ENCODE measurements at regions not wholly inside any gene's neighbourhood (a gene's known extent, or its start where the extent isn't known, plus 50 kb on each side); places are given as distances from the start of the nearest gene placed in this dataset.
"Not testable (repeated sequence)": the region's sequence is repeated elsewhere in the genome, so short reads cannot be mapped to it uniquely, and the experiment has no call there.

DNA sequence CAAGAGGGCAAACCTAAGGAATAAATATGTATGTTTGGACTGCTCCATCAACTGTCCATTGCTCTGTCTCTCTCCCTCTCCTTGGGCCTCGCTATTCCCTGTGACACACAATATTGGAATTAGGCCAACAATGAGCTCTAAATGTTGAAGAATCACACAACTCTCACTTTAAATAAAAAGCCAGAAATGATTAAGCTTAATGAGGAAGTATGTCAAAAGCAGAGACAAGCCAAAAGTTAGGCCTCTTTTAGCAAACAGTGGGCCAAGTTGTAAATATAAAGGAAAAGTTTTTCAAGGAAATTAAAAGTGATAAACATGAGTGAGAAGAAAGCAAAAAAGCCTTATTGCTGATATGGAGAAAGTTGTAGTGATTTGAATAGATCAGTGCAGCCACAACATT lies 141.0 kb downstream of the VGLL3 start:
- H3K36me3 Mint-ChIP-seq, result no peaks in the 10 kb centered on the region
- peaks cover 0 to 12% (median 4%) of the 10 kb centered on the region in 8 donors for H3K9me3 Mint-ChIP-seq
- no peaks in the 10 kb centered on the region for H3K36me3 ChIP-seq (ENCODE audit: insufficient read depth, low read length)
- no peak overlapping the region for H3K4me3 ChIP-seq (ENCODE audit: low read length in 2 of 2)
- no peaks in the 10 kb centered on the region for H3K9me3 ChIP-seq (ENCODE audit: control insufficient read depth in 1 of 2, low read length in 2 of 2)
- no peaks in the 10 kb centered on the region for H3K4me1 ChIP-seq (ENCODE audit: insufficient read depth, low read length)
- POLR2A ChIA-PET (ENCODE audit: partially characterized antibody), result no interaction called here
- no peak overlapping the region for H3K27ac ChIP-seq (ENCODE audit: low read depth, low read length)
- no peak for DNase-seq
- H3K27ac Mint-ChIP-seq, result no peak overlapping the region
- H3K4me3 Mint-ChIP-seq, result no peak overlapping the region
- CTCF ChIA-PET (ENCODE audit: partially characterized antibody), result no interaction called here
- no peaks in the 10 kb centered on the region for H3K27me3 Mint-ChIP-seq
- intact Hi-C loops (cut with micrococcal nuclease), result no loop called here
- no peaks in the 10 kb centered on the region for H3K27me3 ChIP-seq (ENCODE audit: insufficient read depth, low read length)
- no peaks in the 10 kb centered on the region for H3K4me1 Mint-ChIP-seq

DNA sequence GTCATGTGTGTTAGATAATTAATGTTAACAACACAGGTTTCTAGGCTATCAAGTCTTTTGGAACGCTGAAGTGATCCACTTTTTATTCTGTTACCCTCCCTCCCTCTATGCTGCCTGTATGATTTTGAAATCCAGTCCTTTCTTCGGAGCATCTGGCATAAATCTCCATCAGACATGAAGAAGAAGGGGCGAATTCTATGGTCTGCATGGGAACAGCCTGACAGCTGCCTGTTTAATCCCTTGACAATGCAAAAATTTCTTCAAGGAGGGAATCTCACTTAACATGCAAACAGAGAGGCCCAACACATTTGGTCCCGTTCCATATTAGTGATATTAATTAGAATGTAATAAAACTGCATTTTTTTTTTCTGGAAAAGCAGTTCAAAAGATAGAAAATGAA lies 145.2 kb downstream of the VGLL3 start:
- Mint-ChIP-seq H3K27ac (no peak overlapping the region), H3K9me3 (peaks cover 0 to 14% (median 4%) of the 10 kb centered on the region in 8 donors), H3K4me3 (no peak overlapping the region), H3K36me3 (no peaks in the 10 kb centered on the region), H3K4me1 (no peaks in the 10 kb centered on the region), H3K27me3 (no peaks in the 10 kb centered on the region)
- Histone ChIP-seq H3K4me1 (ENCODE audit: insufficient read depth, low read length) (no peaks in the 10 kb centered on the region), H3K9me3 (ENCODE audit: control insufficient read depth in 1 of 2, low read length in 2 of 2) (no peaks in the 10 kb centered on the region), H3K4me3 (ENCODE audit: low read length in 2 of 2) (no peak overlapping the region), H3K27ac (ENCODE audit: low read depth, low read length) (no peak overlapping the region), H3K36me3 (ENCODE audit: insufficient read depth, low read length) (no peaks in the 10 kb centered on the region), H3K27me3 (ENCODE audit: insufficient read depth, low read length) (no peaks in the 10 kb centered on the region)
- intact Hi-C loops (cut with micrococcal nuclease), result no loop called here
- POLR2A ChIA-PET (ENCODE audit: partially characterized antibody), result no interaction called here
- DNase-seq, result no peak
- CTCF ChIA-PET (ENCODE audit: partially characterized antibody), result no interaction called here

DNA sequence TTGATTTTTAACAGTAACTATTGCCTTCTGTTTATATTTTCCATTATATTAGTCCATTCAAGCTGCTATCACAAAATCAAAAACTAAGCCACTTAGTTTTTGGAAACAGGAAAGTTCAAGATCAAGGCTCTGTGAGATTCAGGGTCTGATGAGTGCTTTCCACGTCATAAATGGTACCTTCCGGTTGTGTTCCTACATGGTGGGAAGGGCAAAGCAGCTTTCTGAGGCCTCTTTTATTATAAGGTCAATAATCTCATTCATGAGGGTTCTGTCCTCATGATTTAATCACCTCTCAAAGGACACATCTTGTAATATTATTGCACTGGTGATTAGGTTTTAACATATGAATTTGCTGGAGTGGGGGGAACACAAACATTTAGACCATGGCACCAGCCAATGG lies 152.0 kb downstream of the VGLL3 start:
- no peaks in the 10 kb centered on the region for H3K27me3 ChIP-seq (ENCODE audit: insufficient read depth, low read length)
- ChIA-PET POLR2A (ENCODE audit: partially characterized antibody) (no interaction called here), CTCF (ENCODE audit: partially characterized antibody) (no interaction called here)
- H3K4me1 Mint-ChIP-seq, result no peaks in the 10 kb centered on the region
- H3K4me3 Mint-ChIP-seq, result no peak overlapping the region
- no peaks in the 10 kb centered on the region for H3K9me3 ChIP-seq (ENCODE audit: control insufficient read depth in 1 of 2, low read length in 2 of 2)
- H3K27me3 Mint-ChIP-seq, result no peaks in the 10 kb centered on the region
- H3K4me3 ChIP-seq (ENCODE audit: low read length in 2 of 2), result no peak overlapping the region
- no peak for DNase-seq
- intact Hi-C loops (cut with micrococcal nuclease), result no loop called here
- H3K27ac Mint-ChIP-seq, result no peak overlapping the region
- peaks cover 0 to 11% (median 3%) of the 10 kb centered on the region in 8 donors for H3K9me3 Mint-ChIP-seq
- H3K27ac ChIP-seq (ENCODE audit: low read depth, low read length), result no peak overlapping the region
- H3K36me3 ChIP-seq (ENCODE audit: insufficient read depth, low read length), result no peaks in the 10 kb centered on the region
- no peaks in the 10 kb centered on the region for H3K36me3 Mint-ChIP-seq
- no peaks in the 10 kb centered on the region for H3K4me1 ChIP-seq (ENCODE audit: insufficient read depth, low read length)

DNA sequence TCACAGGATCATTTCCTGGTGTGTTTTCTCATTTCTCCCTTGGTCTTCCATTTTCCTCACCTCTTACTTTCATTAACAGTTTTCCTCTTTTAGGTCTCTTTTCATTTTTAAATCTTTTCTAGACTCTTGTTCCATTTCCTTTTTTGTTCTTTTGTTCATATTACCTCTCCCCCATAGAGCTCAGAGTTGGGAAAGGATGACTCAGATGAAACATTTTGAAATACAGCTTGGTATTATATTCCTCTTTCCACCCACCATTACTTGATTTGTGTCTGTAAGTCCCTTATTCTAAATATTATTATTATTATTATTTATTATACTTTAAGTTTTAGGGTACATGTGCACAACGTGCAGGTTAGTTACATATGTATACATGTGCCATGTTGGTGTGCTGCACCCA lies 153.1 kb downstream of the VGLL3 start:
- no peaks in the 10 kb centered on the region for H3K27me3 Mint-ChIP-seq
- no peak for DNase-seq
- no peak overlapping the region for H3K4me3 ChIP-seq (ENCODE audit: low read length in 2 of 2)
- peaks cover 0 to 9% (median 3%) of the 10 kb centered on the region in 8 donors for H3K9me3 Mint-ChIP-seq
- no peaks in the 10 kb centered on the region for H3K27me3 ChIP-seq (ENCODE audit: insufficient read depth, low read length)
- intact Hi-C loops (cut with micrococcal nuclease), result no loop called here
- no peaks in the 10 kb centered on the region for H3K9me3 ChIP-seq (ENCODE audit: control insufficient read depth in 1 of 2, low read length in 2 of 2)
- H3K4me3 Mint-ChIP-seq, result no peak overlapping the region
- H3K27ac Mint-ChIP-seq, result peak overlapping the region in 1 of 7 donors; percentile 1
- no peaks in the 10 kb centered on the region for H3K36me3 Mint-ChIP-seq
- ChIA-PET POLR2A (ENCODE audit: partially characterized antibody) (no interaction called here), CTCF (ENCODE audit: partially characterized antibody) (no interaction called here)
- no peaks in the 10 kb centered on the region for H3K4me1 ChIP-seq (ENCODE audit: insufficient read depth, low read length)
- no peak overlapping the region for H3K27ac ChIP-seq (ENCODE audit: low read depth, low read length)
- H3K36me3 ChIP-seq (ENCODE audit: insufficient read depth, low read length), result no peaks in the 10 kb centered on the region
- H3K4me1 Mint-ChIP-seq, result no peaks in the 10 kb centered on the region

DNA sequence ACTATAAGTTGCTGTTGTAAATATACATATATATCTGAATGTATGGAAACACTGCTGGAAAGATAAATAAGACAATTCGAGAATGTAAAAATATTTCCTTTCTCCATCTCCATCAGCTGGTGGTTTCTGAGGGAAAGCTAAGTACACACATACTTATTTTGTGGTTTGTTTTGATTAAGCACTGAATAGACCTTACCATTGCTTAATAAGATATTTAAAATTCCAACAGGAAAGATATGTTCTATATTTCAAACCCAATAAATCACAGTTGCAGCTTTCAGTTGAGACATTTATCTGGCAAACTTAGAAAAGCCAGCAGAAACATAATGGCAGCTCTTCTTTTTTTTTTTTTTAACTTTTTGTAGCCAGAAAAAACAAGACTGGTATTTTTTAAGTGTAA lies 160.4 kb downstream of the VGLL3 start:
- no peak overlapping the region for H3K27ac Mint-ChIP-seq
- no peaks in the 10 kb centered on the region for H3K4me1 Mint-ChIP-seq
- ChIA-PET POLR2A (ENCODE audit: partially characterized antibody) (no interaction called here), CTCF (ENCODE audit: partially characterized antibody) (no interaction called here)
- no peak overlapping the region for H3K27ac ChIP-seq (ENCODE audit: low read depth, low read length)
- H3K27me3 ChIP-seq (ENCODE audit: insufficient read depth, low read length), result no peaks in the 10 kb centered on the region
- H3K27me3 Mint-ChIP-seq, result no peaks in the 10 kb centered on the region
- DNase-seq, result no peak
- intact Hi-C loops (cut with micrococcal nuclease), result no loop called here
- H3K9me3 ChIP-seq (ENCODE audit: control insufficient read depth in 1 of 2, low read length in 2 of 2), result no peaks in the 10 kb centered on the region
- H3K4me3 ChIP-seq (ENCODE audit: low read length in 2 of 2), result no peak overlapping the region
- no peaks in the 10 kb centered on the region for H3K36me3 ChIP-seq (ENCODE audit: insufficient read depth, low read length)
- H3K9me3 Mint-ChIP-seq, result peaks cover 2 to 11% (median 4%) of the 10 kb centered on the region in 8 donors
- H3K4me1 ChIP-seq (ENCODE audit: insufficient read depth, low read length), result no peaks in the 10 kb centered on the region
- H3K4me3 Mint-ChIP-seq, result no peak overlapping the region
- no peaks in the 10 kb centered on the region for H3K36me3 Mint-ChIP-seq

DNA sequence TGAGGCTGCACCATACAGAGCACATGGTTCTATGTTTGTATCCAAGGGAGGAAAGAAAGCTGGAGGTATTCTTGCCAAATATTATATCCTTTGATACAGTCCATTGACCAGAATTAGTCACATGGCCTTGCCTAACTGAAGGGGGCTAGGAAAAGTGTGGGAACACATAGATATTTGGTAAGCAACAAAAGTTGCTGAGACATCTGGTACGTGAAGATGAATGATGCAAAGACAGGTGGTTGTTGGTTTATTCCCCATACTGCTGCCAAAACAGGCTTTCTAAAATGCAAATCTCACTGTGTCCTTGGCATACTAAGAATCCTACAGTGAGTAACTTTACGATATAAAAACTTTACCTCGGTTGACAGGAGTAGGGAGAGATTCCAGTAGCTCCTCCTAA lies 162.2 kb downstream of the VGLL3 start:
- H3K36me3 ChIP-seq (ENCODE audit: insufficient read depth, low read length), result no peaks in the 10 kb centered on the region
- CTCF ChIA-PET (ENCODE audit: partially characterized antibody), result no interaction called here
- no peak overlapping the region for H3K4me3 ChIP-seq (ENCODE audit: low read length in 2 of 2)
- Mint-ChIP-seq H3K4me1 (no peaks in the 10 kb centered on the region), H3K27me3 (no peaks in the 10 kb centered on the region), H3K4me3 (no peak overlapping the region), H3K9me3 (peaks cover 0 to 11% (median 4%) of the 10 kb centered on the region in 8 donors), H3K27ac (no peak overlapping the region), H3K36me3 (no peaks in the 10 kb centered on the region)
- no peaks in the 10 kb centered on the region for H3K4me1 ChIP-seq (ENCODE audit: insufficient read depth, low read length)
- POLR2A ChIA-PET (ENCODE audit: partially characterized antibody), result no interaction called here
- H3K27me3 ChIP-seq (ENCODE audit: insufficient read depth, low read length), result no peaks in the 10 kb centered on the region
- intact Hi-C loops (cut with micrococcal nuclease), result no loop called here
- no peaks in the 10 kb centered on the region for H3K9me3 ChIP-seq (ENCODE audit: control insufficient read depth in 1 of 2, low read length in 2 of 2)
- no peak for DNase-seq
- no peak overlapping the region for H3K27ac ChIP-seq (ENCODE audit: low read depth, low read length)

DNA sequence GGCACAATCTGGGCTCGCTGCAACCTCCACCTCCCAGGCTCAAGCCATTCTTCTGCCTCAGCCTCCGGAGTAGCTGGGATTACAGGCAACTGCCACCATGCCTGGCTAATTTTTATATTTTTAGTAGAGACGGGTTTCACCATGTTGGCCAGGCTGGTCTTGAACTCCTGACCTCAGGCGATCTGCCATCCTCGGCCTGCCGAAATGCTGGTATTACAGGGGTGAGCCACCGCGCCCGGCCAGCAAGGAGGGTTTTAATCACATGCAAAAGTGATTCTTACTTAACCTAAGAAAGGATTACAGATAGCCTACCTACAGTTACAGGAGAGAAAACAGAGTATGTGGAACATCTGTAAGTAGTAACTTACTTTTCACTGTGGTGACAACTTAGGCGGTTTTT lies 163.4 kb downstream of the VGLL3 start:
- intact Hi-C loops (cut with micrococcal nuclease); H3K27ac Mint-ChIP-seq: not testable (repeated sequence)

DNA sequence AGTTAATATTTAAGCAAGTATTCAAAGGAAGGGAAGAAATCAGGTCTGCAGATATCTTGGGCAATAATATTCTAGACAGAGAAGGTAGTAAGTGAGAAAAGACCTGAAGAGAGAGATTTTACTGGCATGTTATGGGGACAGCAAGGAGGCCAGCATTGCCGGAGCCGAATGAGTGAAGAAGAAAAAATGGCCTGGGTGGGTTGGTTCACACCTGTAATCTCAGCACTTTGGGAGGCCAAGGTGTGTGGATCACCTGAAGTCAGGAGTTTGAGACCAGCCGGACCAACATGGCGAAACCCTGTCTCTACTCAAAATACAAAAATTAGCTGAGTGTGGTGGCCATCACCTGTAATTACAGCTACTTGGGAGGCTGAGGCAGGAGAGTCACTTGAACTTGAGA lies 164.7 kb downstream of the VGLL3 start:
- Histone ChIP-seq H3K4me3 (ENCODE audit: low read length in 2 of 2) (no peak overlapping the region), H3K9me3 (ENCODE audit: control insufficient read depth in 1 of 2, low read length in 2 of 2) (no peaks in the 10 kb centered on the region), H3K4me1 (ENCODE audit: insufficient read depth, low read length) (no peaks in the 10 kb centered on the region), H3K27me3 (ENCODE audit: insufficient read depth, low read length) (no peaks in the 10 kb centered on the region), H3K36me3 (ENCODE audit: insufficient read depth, low read length) (no peaks in the 10 kb centered on the region), H3K27ac (ENCODE audit: low read depth, low read length) (no peak overlapping the region)
- H3K27ac Mint-ChIP-seq, result no peak overlapping the region
- intact Hi-C loops (cut with micrococcal nuclease), result no loop called here
- H3K4me1 Mint-ChIP-seq, result no peaks in the 10 kb centered on the region
- no peak overlapping the region for H3K4me3 Mint-ChIP-seq
- CTCF ChIA-PET (ENCODE audit: partially characterized antibody), result no interaction called here
- DNase-seq, result no peak
- peaks cover 0 to 8% (median 3%) of the 10 kb centered on the region in 8 donors for H3K9me3 Mint-ChIP-seq
- H3K36me3 Mint-ChIP-seq, result no peaks in the 10 kb centered on the region
- POLR2A ChIA-PET (ENCODE audit: partially characterized antibody), result no interaction called here
- H3K27me3 Mint-ChIP-seq, result no peaks in the 10 kb centered on the region

More for the DNA sequence above, 163.4 kb downstream of the VGLL3 start:
- H3K9me3 Mint-ChIP-seq; DNase-seq; H3K27me3 Mint-ChIP-seq; H3K4me3 Mint-ChIP-seq; H3K4me1 ChIP-seq (ENCODE audit: insufficient read depth, low read length); CTCF ChIA-PET (ENCODE audit: partially characterized antibody); H3K4me3 ChIP-seq (ENCODE audit: low read length in 2 of 2); H3K27me3 ChIP-seq (ENCODE audit: insufficient read depth, low read length); H3K36me3 Mint-ChIP-seq; POLR2A ChIA-PET (ENCODE audit: partially characterized antibody); H3K27ac ChIP-seq (ENCODE audit: low read depth, low read length); H3K36me3 ChIP-seq (ENCODE audit: insufficient read depth, low read length); H3K9me3 ChIP-seq (ENCODE audit: control insufficient read depth in 1 of 2, low read length in 2 of 2); H3K4me1 Mint-ChIP-seq: not testable (repeated sequence)
